Activated CD8-positive, alpha-beta T cell treated with anti-CD3 and anti-CD28 coated beads for 36 hours (primary cell): ENCODE measurements at regions not wholly inside any gene's neighbourhood (a gene's known extent, or its start where the extent isn't known, plus 50 kb on each side); places are given as distances from the start of the nearest gene placed in this dataset.

ENCODE experiments used
- ATAC-seq: fragments of 200-7000 bp; cut with Tn5 transposase; one replicate; pipeline ENCODE4 v1.10.0; 2021; ENCODE audit warnings: mild to moderate bottlenecking, moderate library complexity
- CTCF ChIA-PET: fragments of 350-600 bp; sonication (Branson Sonifier 250); formaldehyde crosslinking; loops from one replicate; lab custom pipeline; 2021; ENCODE audit warnings: antibody characterized with exemption; lab: Charles Lee
- POLR2A ChIA-PET: fragments of 350-600 bp; sonication (Branson Sonifier 250); formaldehyde crosslinking; loops from one replicate; lab custom pipeline; 2021; ENCODE audit warnings: antibody characterized with exemption; lab: Charles Lee
- DNase-seq: peaks from one replicate; pipeline ENCODE4 v3.0.0-alpha.2; 2020
- H3K27ac Mint-ChIP-seq: one replicate; pipeline ENCODE4 v1.8.0; 2021; ENCODE audit warnings: mild to moderate bottlenecking, mixed read lengths
- H3K27me3 Mint-ChIP-seq: one replicate; pipeline ENCODE4 v1.8.0; 2021; ENCODE audit warnings: mixed read lengths
- H3K36me3 Mint-ChIP-seq: one replicate; pipeline ENCODE4 v1.8.0; 2021; ENCODE audit warnings: low read depth, mixed read lengths
- H3K4me1 Mint-ChIP-seq: one replicate; pipeline ENCODE4 v1.8.0; 2021; ENCODE audit warnings: low read depth, mixed read lengths
- H3K4me3 Mint-ChIP-seq: one replicate; pipeline ENCODE4 v1.8.0; 2021; ENCODE audit warnings: mild to moderate bottlenecking, moderate library complexity, mixed read lengths
- H3K9me3 Mint-ChIP-seq: one replicate; pipeline ENCODE4 v1.8.0; 2021; ENCODE audit warnings: mixed read lengths
- intact Hi-C: fragments of 100-400 bp; cut with micrococcal nuclease; formaldehyde crosslinking; loops from one replicate; pipeline ENCODE4 v1.10.0; 2022
- TF ChIP-seq, protein P1 (sequence below): fragments of 200-600 bp; IDR thresholded peaks from one replicate; pipeline ENCODE4 v1.8.0; 2022; ENCODE audit warnings: antibody characterized with exemption, mild to moderate bottlenecking

DNA sequence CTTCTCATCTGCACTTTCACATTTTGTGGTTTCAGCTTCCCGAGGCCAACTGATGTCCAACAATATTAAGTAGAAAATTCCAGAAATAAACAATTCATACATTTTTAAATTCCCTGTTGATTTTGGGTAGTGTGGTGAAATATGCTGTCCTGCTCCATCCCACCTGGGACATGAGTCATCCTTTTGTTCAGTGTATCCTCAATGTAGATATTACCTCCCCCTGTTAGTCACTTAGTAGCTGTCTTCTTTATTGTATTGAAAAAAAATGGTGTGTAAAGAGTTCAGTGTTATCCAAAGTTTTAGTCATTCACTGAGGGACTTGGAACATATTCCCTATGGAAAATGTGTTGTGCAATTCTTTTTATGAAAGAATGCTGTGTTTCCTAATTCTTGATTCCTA is 348.1 kb downstream of the SOCS6 start:
- ChIA-PET CTCF (interaction anchor here (1.9 kb wide), 1 partner anchor 10 kb away, joined by 6 read pairs; no protein-coding TSS in a partner anchor), POLR2A (interaction anchor here (1.4 kb wide), 1 partner anchor 10 kb away, joined by 4 read pairs; no protein-coding TSS in a partner anchor)
- no peak overlapping the region for H3K4me3 Mint-ChIP-seq
- H3K27me3 Mint-ChIP-seq, result no peaks in the 10 kb centered on the region
- peaks cover 3% of the 10 kb centered on the region for H3K36me3 Mint-ChIP-seq
- peaks cover 10% of the 10 kb centered on the region for H3K9me3 Mint-ChIP-seq
- intact Hi-C loops, result no loop called here
- ATAC-seq (no peak), DNase-seq (no peak)
- no peak overlapping the region for H3K27ac Mint-ChIP-seq
- TF ChIP-seq, protein P1, sequence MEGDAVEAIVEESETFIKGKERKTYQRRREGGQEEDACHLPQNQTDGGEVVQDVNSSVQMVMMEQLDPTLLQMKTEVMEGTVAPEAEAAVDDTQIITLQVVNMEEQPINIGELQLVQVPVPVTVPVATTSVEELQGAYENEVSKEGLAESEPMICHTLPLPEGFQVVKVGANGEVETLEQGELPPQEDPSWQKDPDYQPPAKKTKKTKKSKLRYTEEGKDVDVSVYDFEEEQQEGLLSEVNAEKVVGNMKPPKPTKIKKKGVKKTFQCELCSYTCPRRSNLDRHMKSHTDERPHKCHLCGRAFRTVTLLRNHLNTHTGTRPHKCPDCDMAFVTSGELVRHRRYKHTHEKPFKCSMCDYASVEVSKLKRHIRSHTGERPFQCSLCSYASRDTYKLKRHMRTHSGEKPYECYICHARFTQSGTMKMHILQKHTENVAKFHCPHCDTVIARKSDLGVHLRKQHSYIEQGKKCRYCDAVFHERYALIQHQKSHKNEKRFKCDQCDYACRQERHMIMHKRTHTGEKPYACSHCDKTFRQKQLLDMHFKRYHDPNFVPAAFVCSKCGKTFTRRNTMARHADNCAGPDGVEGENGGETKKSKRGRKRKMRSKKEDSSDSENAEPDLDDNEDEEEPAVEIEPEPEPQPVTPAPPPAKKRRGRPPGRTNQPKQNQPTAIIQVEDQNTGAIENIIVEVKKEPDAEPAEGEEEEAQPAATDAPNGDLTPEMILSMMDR, result no peak
- peaks cover 6% of the 10 kb centered on the region for H3K4me1 Mint-ChIP-seq

DNA sequence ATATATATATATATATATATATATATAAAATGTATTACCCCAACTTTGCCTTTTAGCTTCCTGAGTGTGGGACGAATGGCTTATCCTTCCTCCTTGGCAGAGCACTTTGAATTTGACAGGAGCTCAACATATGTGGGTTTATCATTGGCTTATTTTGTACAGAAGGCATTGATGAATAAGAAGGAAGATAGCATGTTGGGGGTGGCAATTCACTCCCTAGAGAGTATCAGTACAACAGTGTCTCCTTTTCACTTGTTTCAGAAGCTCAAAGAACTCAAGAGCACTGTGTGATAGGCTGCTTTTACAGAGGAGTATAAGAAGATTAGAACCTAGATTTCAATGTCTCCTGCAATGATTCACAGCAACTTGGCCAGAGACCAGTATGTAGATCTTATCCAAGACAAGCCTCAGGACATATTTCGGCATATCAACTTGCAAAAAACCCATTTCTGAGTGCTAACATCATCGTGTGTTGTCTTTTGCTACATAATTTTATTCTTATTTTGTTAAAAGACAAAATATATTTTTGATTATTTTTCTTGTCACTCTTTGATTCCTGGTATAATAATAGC is 345.8 kb downstream of the SOCS6 start:
- Mint-ChIP-seq H3K4me1 (peaks cover 18% of the 10 kb centered on the region), H3K36me3 (peaks cover 3% of the 10 kb centered on the region), H3K27me3 (no peaks in the 10 kb centered on the region), H3K9me3 (peaks cover 13% of the 10 kb centered on the region), H3K4me3 (no peak overlapping the region), H3K27ac (no peak overlapping the region)
- CTCF ChIA-PET, result interaction anchor here (0.6 to 1.7 kb wide), 2 partner anchors 24 to 127 kb away, joined by 3 to 5 read pairs; no protein-coding TSS in a partner anchor
- no peak for ATAC-seq
- DNase-seq, result no peak
- intact Hi-C loops, result no loop called here
- POLR2A ChIA-PET, result no interaction called here
- TF ChIP-seq, protein P1, result no peak

DNA sequence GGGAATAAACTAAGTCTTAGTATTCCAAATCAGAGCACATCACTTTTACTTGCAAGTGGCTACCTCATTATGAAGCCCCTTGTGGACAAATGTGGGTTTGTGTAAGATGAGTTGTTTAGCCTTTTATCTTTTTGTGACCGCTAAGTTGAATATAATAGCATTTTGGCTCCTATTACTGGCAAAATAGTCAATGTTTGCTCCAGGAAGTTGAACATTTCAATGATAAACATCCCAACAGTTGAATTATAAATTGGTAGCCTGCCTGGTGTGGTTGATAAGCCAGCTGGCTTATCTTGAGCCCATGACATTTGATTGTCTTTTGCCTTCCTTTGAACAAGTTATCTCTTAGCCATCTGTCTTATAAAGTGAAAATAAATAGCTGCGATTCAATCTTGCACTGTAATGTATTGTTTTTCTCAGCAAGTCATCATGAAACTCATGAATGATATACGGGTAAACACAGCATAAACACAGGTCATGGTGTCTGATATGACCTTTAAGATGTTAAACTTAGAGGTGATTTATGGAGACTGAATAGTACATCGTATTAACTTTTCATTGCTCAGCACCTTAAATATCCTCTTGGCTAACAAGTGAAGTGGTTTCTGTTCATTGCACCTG is 338.4 kb downstream of the SOCS6 start:
- ATAC-seq (no peak), DNase-seq (no peak)
- intact Hi-C loops, result no loop called here
- no peak overlapping the region for H3K4me3 Mint-ChIP-seq
- no peaks in the 10 kb centered on the region for H3K27me3 Mint-ChIP-seq
- no peak overlapping the region for H3K27ac Mint-ChIP-seq
- CTCF ChIA-PET, result interaction anchor here (0.9 to 2.4 kb wide), 4 partner anchors 9 to 38 kb away, joined by 3 to 7 read pairs (median 4); no protein-coding TSS in a partner anchor
- peaks cover 50% of the 10 kb centered on the region for H3K4me1 Mint-ChIP-seq
- H3K36me3 Mint-ChIP-seq, result peaks cover 4% of the 10 kb centered on the region
- POLR2A ChIA-PET, result interaction anchor here (1.6 kb wide), 1 partner anchor 9 kb away, joined by 4 read pairs; no protein-coding TSS in a partner anchor
- peaks cover 5% of the 10 kb centered on the region for H3K9me3 Mint-ChIP-seq
- TF ChIP-seq, protein P1, result no peak

DNA sequence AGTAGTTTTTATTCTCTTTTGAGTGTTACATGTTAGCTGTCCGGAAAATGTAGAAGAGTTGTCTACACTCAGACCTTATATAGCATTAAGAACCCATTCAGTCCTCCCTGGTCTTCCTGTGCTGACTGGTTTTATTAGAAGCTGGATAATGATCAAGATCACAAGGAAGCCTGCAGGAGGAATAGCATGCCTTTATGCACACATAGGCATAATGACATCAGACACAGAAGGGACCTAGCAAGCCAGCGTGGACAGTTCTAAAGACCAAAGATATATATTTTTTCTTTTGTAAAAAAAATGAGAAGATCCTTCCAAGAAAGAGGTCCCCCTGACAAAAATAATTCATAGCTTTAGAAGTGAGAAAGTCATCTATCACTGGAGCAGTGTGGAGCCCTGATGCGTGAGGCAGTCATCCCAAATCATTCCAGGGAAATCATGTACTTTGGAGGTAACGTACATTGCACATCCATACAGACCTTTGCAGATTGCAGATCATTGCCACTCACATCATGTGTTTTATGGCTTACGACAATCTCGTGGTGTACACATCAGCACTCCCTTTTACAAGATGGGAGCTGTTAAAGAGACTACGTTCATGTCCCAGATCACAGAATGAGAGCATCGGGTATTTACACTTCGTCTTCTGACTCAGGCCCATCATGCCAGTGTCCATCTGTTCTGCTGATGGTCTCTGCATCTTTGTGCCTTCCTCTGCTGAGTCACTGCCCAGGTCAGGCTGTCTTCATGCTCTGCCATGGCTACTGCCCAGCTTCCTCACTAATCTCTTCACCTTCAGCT is 334.0 kb downstream of the SOCS6 start:
- CTCF ChIA-PET, result interaction anchor here (1.1 to 1.6 kb wide), 3 partner anchors 24 to 159 kb away, joined by 3 to 5 read pairs (median 4); no protein-coding TSS in a partner anchor
- Mint-ChIP-seq H3K36me3 (no peaks in the 10 kb centered on the region), H3K4me1 (peaks cover 61% of the 10 kb centered on the region), H3K4me3 (no peak overlapping the region), H3K27ac (no peak overlapping the region), H3K27me3 (no peaks in the 10 kb centered on the region), H3K9me3 (no peaks in the 10 kb centered on the region)
- TF ChIP-seq, protein P1, result no peak
- intact Hi-C loops, result no loop called here
- DNase-seq (no peak), ATAC-seq (no peak)
- POLR2A ChIA-PET, result interaction anchor here (1.8 kb wide), 1 partner anchor 37 kb away, joined by 5 read pairs; no protein-coding TSS in a partner anchor
